ENCODE measurements at regions not wholly inside any gene's neighbourhood (a gene's known extent, or its start where the extent isn't known, plus 50 kb on each side); places are given as distances from the start of the nearest gene placed in this dataset.
"Not testable (repeated sequence)": the region's sequence is repeated elsewhere in the genome, so short reads cannot be mapped to it uniquely, and the experiment has no call there.

- DNase-seq, result peak; percentile 68
Observed at GRCh38 chr4:132097041-132097440, 1052.1 kb upstream of the PCDH10 start.

- DNase-seq, result no peak
Observed at GRCh38 chr4:132101526-132101925, 1047.6 kb upstream of the PCDH10 start.

- peak; percentile 6 for DNase-seq
Observed at GRCh38 chr4:132108784-132109183, 1040.3 kb upstream of the PCDH10 start.

DNA sequence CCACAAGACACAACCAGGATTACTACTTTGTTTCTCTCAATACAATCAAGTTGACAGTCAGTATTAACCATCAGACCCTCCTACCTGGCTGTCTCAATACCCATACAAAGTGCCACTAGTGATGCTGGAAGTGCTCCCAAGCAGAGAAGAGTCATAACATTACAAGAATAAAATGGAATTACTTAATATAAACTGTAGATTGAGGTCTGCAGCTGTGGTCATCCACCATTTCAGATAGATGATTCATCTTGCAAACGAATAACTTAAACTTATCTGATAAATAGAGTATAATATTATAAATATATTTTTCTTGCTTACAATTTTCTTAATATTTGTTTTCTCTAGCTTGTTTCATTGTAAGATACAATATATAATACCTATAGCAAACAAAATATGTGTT lies 1034.2 kb upstream of the PCDH10 start:
- no peak for DNase-seq

DNA sequence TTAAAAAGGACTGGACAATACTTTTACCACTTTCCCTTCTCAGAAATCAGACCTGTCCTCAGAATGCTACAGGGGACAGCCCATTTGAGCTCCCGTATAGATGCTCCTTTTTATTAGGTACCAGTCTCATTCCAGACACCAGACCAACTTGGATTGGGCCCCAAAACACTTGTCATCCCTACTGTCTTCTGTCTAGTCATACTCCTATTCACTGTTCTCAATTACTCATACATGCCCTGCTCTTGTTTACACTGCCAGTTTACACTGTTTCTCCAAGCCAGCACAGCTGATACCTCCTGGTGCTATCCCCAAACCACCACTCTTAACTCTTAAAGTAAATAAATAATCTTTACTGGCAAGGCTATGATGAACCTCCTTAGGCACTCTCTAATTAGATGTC lies 1026.4 kb upstream of the PCDH10 start:
- DNase-seq, result not testable (repeated sequence)

GRCh38 chr4:132123870-132124623 lies 1025.0 kb upstream of the PCDH10 start:
- no peak for DNase-seq

GRCh38 chr4:132124624-132124974 lies 1024.5 kb upstream of the PCDH10 start:
- no peak for DNase-seq

DNA sequence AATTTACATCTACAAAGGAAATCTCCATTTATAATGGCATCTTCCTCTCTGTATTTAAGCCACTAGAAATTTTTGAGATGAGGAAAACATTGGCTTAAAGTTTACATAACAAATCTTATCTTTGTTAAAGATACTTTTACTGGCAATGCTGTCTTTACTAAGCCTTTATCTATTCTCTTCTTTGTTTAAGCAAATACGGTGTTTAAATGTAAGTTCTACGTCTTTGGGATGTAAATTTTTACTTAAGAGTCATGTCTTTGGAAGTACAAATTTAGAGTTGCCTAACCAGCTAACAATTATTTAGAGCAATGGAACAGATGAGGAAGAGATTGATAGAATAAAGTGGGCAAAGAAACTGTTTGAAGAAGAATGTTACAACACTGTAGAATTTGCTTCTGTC lies 1024.0 kb upstream of the PCDH10 start:
- DNase-seq, result no peak

DNA sequence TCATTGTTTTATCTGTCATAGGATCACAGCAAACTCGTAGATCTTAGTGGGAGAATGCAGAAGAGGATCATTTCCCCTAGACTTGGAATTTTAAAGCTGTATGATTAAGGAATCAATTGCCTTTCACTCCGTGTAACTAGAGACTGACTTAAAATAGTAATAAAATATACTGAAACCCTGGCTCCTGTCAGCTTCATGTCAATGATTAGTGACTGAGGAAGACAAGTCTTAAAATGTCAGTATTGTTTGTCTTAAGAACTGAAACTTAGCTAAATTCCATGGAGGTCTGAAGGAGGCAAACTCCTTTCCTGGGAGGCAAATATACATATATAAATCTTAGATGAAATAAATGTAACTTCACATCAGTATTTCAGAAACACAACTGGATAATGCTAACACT lies 1016.7 kb upstream of the PCDH10 start:
- DNase-seq, result no peak

DNA sequence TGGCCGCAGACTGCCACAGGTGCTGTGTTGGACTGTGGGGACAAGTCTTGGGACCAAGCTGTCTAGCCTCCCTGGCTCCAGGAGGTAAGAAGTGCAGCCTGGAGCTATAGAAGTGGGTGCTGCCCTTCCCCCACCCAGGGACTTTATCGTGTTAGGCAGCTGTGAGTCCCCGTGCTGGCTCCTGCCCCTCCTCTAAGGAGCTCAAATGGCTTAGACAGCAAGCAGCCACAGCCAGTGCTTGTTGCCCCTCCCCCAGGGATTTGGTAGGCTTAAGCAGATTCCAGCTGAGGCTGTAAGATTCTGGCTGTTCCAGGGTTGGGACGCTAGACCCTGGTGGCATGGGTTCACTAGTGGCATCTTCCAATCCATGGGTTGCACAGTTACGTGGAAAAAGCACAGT lies 979.4 kb upstream of the PCDH10 start:
- no peak for DNase-seq

DNA sequence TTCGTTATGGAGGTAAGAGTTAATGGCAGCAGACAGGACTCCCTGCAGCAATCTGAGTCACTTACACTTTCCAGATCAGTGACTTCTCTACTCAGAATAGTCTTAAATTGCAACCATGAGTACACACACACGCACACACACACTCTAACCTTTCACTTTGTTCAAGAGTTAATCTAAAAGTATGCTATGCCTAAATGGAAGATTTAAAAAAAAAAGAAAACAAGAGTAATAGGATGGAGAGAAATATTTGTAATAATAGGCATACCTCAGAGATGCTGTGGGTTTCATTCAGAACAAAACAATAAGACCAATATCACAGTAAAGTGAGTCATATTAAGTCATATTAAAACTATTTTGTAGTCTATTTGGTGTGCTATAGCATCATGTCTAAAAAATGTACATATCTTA lies 969.1 kb upstream of the PCDH10 start:
- no peak for DNase-seq

DNA sequence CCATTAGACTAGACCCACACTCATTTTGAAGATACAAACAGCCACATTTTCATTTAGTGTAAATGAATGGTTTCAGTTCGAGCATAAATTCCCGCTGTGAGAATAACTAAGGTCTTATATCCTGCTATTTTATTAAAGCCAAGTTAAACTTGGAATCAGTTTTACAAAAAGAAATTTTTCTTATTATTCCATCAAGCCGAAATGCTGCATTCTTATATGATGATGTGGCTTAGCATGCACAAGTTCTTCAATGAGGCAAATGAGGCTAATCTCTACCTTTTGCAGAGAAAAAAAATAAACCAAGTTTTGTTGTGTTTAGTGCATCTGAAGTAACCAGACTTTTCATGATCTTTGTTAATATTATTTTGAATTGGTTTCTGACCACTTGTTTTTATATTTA lies 953.9 kb upstream of the PCDH10 start:
- DNase-seq, result no peak

GRCh38 chr4:132203618-132204017 lies 945.5 kb upstream of the PCDH10 start:
- no peak for DNase-seq

GRCh38 chr4:132214519-132214918 lies 934.6 kb upstream of the PCDH10 start:
- no peak for DNase-seq

DNA sequence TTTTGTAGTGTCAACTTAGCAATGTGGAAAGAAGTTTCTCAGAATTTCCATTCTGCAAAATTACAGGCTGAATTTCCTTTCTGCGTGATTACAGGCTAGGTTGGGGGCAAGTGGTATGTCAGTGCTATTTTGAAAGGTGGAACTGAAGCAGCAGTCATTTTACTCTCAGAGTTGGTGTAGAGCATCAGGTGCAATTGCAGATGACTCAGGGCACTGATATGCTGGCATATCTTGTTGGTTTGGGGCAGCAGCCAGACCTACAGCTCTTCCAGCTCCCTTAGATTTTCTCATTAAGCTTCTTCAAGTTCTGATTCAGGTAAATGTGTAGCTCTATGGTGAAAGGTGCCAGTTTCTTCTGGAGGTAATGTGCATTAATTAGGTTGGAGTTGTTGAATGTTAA lies 930.7 kb upstream of the PCDH10 start:
- DNase-seq, result no peak

GRCh38 chr4:132227151-132227856 lies 921.8 kb upstream of the PCDH10 start:
- no peak for DNase-seq

DNA sequence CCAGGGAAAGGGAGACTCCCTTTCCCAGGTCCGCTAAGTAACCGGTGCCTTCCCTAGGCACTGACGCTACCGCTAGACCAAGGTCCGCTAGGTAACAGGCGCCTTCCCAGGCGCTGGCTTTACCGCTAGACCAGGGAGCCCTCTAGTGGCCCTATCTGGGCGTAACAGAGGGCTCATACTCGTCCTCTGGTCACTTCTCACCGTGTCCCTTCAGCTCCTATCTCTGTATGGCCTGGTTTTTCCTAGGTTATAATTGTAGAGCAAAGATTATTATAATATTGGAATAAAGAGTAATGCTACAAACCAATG lies 921.3 kb upstream of the PCDH10 start:
- DNase-seq, result peak; percentile 49

DNA sequence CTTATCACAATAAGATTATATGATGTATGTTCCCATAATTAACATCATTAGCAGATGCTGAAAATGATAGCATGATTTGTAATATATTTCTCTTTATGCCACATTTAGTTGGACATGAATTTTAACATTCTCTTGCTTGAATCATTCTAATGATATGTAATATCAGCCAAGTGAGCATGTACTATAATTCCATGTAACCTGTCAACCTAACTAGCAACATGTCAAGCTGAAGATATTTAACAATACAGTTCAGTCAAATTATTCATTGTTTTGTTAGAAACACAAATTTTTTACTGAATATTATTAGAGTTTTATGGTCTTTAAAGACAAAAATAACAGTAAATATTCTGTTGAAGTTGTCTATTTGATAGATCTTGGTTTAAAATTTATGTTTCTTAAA lies 920.4 kb upstream of the PCDH10 start:
- DNase-seq, result no peak

- no peak for DNase-seq
Observed at GRCh38 chr4:132230025-132230424, 919.1 kb upstream of the PCDH10 start.

DNA sequence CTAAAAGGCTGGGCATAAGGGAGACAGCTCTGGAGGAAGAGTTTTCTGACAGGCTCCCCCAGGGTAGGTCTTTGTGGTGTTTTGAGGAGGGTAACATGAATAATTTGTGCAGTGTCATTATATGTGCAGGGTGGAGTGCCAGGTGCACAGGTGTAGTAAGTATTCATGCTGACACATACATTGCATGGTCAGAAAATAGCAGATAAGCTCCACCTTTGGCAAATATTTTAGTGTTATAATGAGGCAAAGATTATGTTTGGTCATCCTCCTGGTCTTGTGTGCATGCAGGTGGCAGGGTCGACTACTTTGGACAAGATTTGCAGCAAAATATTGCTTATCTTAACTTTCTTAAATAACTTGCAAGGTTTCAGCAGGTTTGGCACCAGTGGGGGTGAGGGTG lies 910.4 kb upstream of the PCDH10 start:
- DNase-seq, result no peak

DNA sequence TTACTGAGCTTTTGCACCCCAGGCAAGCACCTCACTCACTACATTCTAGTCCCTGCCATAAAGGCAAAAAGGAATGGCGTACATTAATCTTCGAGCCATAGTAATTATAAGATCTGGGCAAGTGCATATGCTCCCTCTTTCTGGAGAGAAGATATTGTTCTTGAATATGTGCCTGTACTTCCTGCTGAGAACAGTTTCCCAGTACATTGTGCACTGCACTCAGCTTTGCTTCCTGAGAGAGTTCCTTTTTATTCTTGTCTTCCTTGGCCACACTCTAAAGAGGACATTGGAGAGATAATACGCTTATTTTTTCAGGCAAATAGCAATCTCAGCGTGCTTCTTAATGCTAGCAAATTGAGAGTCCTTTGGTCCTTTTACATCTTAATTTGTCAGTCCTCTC lies 909.0 kb upstream of the PCDH10 start:
- no peak for DNase-seq

GRCh38 chr4:132245319-132245718 lies 903.8 kb upstream of the PCDH10 start:
- no peak for DNase-seq

- DNase-seq, result no peak
Observed at GRCh38 chr4:132264176-132264575, 884.9 kb upstream of the PCDH10 start.

DNA sequence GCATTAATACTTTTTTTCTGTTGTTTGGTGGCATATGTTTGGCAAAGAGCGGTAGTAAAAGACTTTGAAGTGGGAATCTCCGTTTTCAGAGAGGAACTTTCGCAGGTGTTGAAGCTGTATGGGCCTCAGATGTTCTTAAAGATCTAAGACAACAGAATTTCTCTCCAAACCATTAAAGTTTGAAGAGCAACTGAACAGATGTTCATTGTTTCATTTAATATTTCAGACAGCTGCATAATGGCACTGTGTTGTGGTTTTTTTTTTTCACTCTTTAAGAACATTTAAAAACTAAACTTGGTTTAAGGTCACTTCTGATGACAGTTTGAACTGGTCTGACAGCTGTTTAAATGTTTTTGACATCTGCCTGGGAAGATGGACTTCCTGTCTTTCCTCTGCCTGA lies 882.7 kb upstream of the PCDH10 start:
- no peak for DNase-seq

DNA sequence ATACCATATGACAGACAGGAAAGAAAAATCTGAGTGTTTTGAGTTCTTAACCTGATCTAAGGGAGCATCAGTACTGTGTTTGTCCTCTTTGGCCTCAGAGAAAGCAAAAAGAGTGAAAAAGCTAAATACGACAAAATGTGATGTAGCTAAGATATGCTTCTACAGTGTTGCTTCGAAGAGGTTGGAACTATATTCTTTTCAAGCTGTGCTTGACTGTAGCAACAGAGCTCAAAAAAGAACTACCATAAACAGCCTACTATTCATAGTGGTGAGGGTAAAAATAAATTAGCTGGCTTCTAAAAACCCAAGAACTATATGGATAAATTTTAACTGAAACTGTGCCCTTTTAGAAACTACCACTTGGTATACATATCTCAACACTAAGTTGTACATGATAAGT lies 881.8 kb upstream of the PCDH10 start:
- no peak for DNase-seq

Measured in NCI-H446 treated with DMSO at 0.1 percent for 48 hours (cell line).